Fibroblast of villous mesenchyme (primary cell): ENCODE measurements at regions not wholly inside any gene's neighbourhood (a gene's known extent, or its start where the extent isn't known, plus 50 kb on each side); places are given as distances from the start of the nearest gene placed in this dataset.

ENCODE experiments used
- DNase-seq: peaks from one replicate; pipeline ENCODE4 v3.0.0-alpha.2; 2010; ENCODE audit warnings: low read depth
- H3K4me3 ChIP-seq: 2 replicates; pipeline ENCODE4 v1.5.1; 2011; ENCODE audit warnings: low read depth, mild to moderate bottlenecking, low read length
- CTCF ChIP-seq: IDR thresholded peaks from 2 replicates; pipeline ENCODE4 v1.5.1; 2012; ENCODE audit warnings: low read depth, mild to moderate bottlenecking, low read length; ENCODE audit not compliant: insufficient read depth

GRCh38 chr13:87982400-87982799 lies 311.2 kb downstream of the SLITRK5 start:
- no peak for DNase-seq
- TF ChIP-seq CTCF: no peak
- no peak overlapping the region for H3K4me3 ChIP-seq

- no peak for DNase-seq
- H3K4me3 ChIP-seq: no peak overlapping the region
- TF ChIP-seq CTCF: no peak
Measured at GRCh38 chr13:87986639-87987250, 315.6 kb downstream of the SLITRK5 start.

- no peak for DNase-seq
- TF ChIP-seq CTCF: no peak
- no peak overlapping the region for H3K4me3 ChIP-seq
Measured at GRCh38 chr13:87998081-87998480, 326.9 kb downstream of the SLITRK5 start.

GRCh38 chr13:87999240-87999700 lies 328.1 kb downstream of the SLITRK5 start:
- TF ChIP-seq CTCF: no peak
- DNase-seq: no peak
- H3K4me3 ChIP-seq: no peak overlapping the region

GRCh38 chr13:87999788-88000187 lies 328.6 kb downstream of the SLITRK5 start:
- no peak for TF ChIP-seq CTCF
- no peak for DNase-seq
- no peak overlapping the region for H3K4me3 ChIP-seq

GRCh38 chr13:88000239-88000638 lies 329.1 kb downstream of the SLITRK5 start:
- DNase-seq: no peak
- TF ChIP-seq CTCF: no peak
- H3K4me3 ChIP-seq: no peak overlapping the region

GRCh38 chr13:88000787-88001186 lies 329.6 kb downstream of the SLITRK5 start:
- TF ChIP-seq CTCF: no peak

More at GRCh38 chr13:88000787-88001186, 329.6 kb downstream of the SLITRK5 start:
- no peak overlapping the region for H3K4me3 ChIP-seq
- DNase-seq: no peak
